ENCODE measurements at regions not wholly inside any gene's neighbourhood (a gene's known extent, or its start where the extent isn't known, plus 50 kb on each side); places are given as distances from the start of the nearest gene placed in this dataset.
"Not testable (repeated sequence)": the region's sequence is repeated elsewhere in the genome, so short reads cannot be mapped to it uniquely, and the experiment has no call there.

- in situ Hi-C loops (cut with HindIII; ENCODE audit: low sequenced_read_pairs) = no loop called here
Measured at GRCh38 chr4:97016186-97016907, 1126.9 kb downstream of the STPG2 start.

GRCh38 chr4:97027728-97028410 is 1115.4 kb downstream of the STPG2 start:
- in situ Hi-C loops (cut with HindIII; ENCODE audit: low sequenced_read_pairs) = no loop called here

- in situ Hi-C loops (cut with HindIII; ENCODE audit: low sequenced_read_pairs) = no loop called here
Measured at GRCh38 chr4:97028785-97029184, 1114.5 kb downstream of the STPG2 start.

- in situ Hi-C loops (cut with HindIII; ENCODE audit: low sequenced_read_pairs) = not testable (repeated sequence)
Measured at GRCh38 chr4:97037411-97038145, 1105.7 kb downstream of the STPG2 start.

- in situ Hi-C loops (cut with HindIII; ENCODE audit: low sequenced_read_pairs) = no loop called here
Measured at GRCh38 chr4:97038146-97038516, 1105.1 kb downstream of the STPG2 start.

GRCh38 chr4:97072666-97073065 is 1070.6 kb downstream of the STPG2 start:
- in situ Hi-C loops (cut with HindIII; ENCODE audit: low sequenced_read_pairs) = no loop called here

- in situ Hi-C loops (cut with HindIII; ENCODE audit: low sequenced_read_pairs) = no loop called here
Measured at GRCh38 chr4:97073194-97073593, 1070.1 kb downstream of the STPG2 start.

GRCh38 chr4:97074531-97074930 is 1068.7 kb downstream of the STPG2 start:
- in situ Hi-C loops (cut with HindIII; ENCODE audit: low sequenced_read_pairs) = no loop called here

- in situ Hi-C loops (cut with HindIII; ENCODE audit: low sequenced_read_pairs) = no loop called here
Measured at GRCh38 chr4:97081951-97082350, 1061.3 kb downstream of the STPG2 start.

- in situ Hi-C loops (cut with HindIII; ENCODE audit: low sequenced_read_pairs) = not testable (repeated sequence)
Measured at GRCh38 chr4:97097036-97097435, 1046.2 kb downstream of the STPG2 start.

- in situ Hi-C loops (cut with HindIII; ENCODE audit: low sequenced_read_pairs) = not testable (repeated sequence)
Measured at GRCh38 chr4:97101171-97101570, 1042.1 kb downstream of the STPG2 start.

GRCh38 chr4:97103252-97103651 is 1040.0 kb downstream of the STPG2 start:
- in situ Hi-C loops (cut with HindIII; ENCODE audit: low sequenced_read_pairs) = no loop called here

- in situ Hi-C loops (cut with HindIII; ENCODE audit: low sequenced_read_pairs) = no loop called here
Measured at GRCh38 chr4:97104006-97104405, 1039.3 kb downstream of the STPG2 start.

GRCh38 chr4:97104666-97105065 is 1038.6 kb downstream of the STPG2 start:
- in situ Hi-C loops (cut with HindIII; ENCODE audit: low sequenced_read_pairs) = loop anchor here (5.0 kb wide), 1 partner anchor 78 kb away; no protein-coding TSS in a partner anchor

- in situ Hi-C loops (cut with HindIII; ENCODE audit: low sequenced_read_pairs) = loop anchor here (5.0 kb wide), 1 partner anchor 77 kb away; no protein-coding TSS in a partner anchor
Measured at GRCh38 chr4:97105347-97106099, 1037.8 kb downstream of the STPG2 start.

GRCh38 chr4:97106161-97106560 is 1037.1 kb downstream of the STPG2 start:
- in situ Hi-C loops (cut with HindIII; ENCODE audit: low sequenced_read_pairs) = loop anchor here (5.0 kb wide), 1 partner anchor 76 kb away; no protein-coding TSS in a partner anchor

GRCh38 chr4:97110506-97110905 is 1032.8 kb downstream of the STPG2 start:
- in situ Hi-C loops (cut with HindIII; ENCODE audit: low sequenced_read_pairs) = no loop called here

- in situ Hi-C loops (cut with HindIII; ENCODE audit: low sequenced_read_pairs) = no loop called here
Measured at GRCh38 chr4:97116511-97116910, 1026.8 kb downstream of the STPG2 start.

GRCh38 chr4:97121493-97121892 is 1021.8 kb downstream of the STPG2 start:
- in situ Hi-C loops (cut with HindIII; ENCODE audit: low sequenced_read_pairs) = no loop called here

- in situ Hi-C loops (cut with HindIII; ENCODE audit: low sequenced_read_pairs) = no loop called here
Measured at GRCh38 chr4:97123573-97123972, 1019.7 kb downstream of the STPG2 start.

- in situ Hi-C loops (cut with HindIII; ENCODE audit: low sequenced_read_pairs) = no loop called here
Measured at GRCh38 chr4:97132435-97132834, 1010.8 kb downstream of the STPG2 start.
